ENCODE measurements at regions not wholly inside any gene's neighbourhood (a gene's known extent, or its start where the extent isn't known, plus 50 kb on each side); places are given as distances from the start of the nearest gene placed in this dataset.

- CTCF ChIA-PET, result no interaction called here
- H3K9me3 Mint-ChIP-seq, result no peaks in the 10 kb centered on the region
- no peak for TF ChIP-seq CTCF (IDR thresholded peaks at IDR 0.05)
- H3K4me1 Mint-ChIP-seq (ENCODE audit: low read depth), result no peaks in the 10 kb centered on the region
- no peaks in the 10 kb centered on the region for H3K36me3 Mint-ChIP-seq (ENCODE audit: low read depth)
- no peaks in the 10 kb centered on the region for H3K36me3 ChIP-seq (ENCODE audit: insufficient read depth, low read length)
- POLR2A ChIA-PET, result no interaction called here
- DNase-seq, result no peak
- H3K27me3 ChIP-seq (ENCODE audit: control insufficient read depth in 1 of 2, insufficient read depth in 2 of 2, low read length in 2 of 2), result no peaks in the 10 kb centered on the region
- H3K27me3 Mint-ChIP-seq, result no peaks in the 10 kb centered on the region
- H3K4me3 ChIP-seq (ENCODE audit: low read length), result no peak overlapping the region
- no peak overlapping the region for H3K4me3 Mint-ChIP-seq
- H3K9me3 ChIP-seq (ENCODE audit: control insufficient read depth in 1 of 2, insufficient read depth in 1 of 2, low read length in 2 of 2), result peaks cover 5 to 7% of the 10 kb centered on the region in 2 experiments
- no peak overlapping the region for H3K27ac Mint-ChIP-seq
- no peak for ATAC-seq (ENCODE audit: poor library complexity)
- no peak overlapping the region for H3K27ac ChIP-seq (ENCODE audit: low read depth in 1 of 2, low read length in 2 of 2)
- intact Hi-C loops (cut with DNase I, micrococcal nuclease), result no loop called here
- H3K4me1 ChIP-seq (ENCODE audit: insufficient read depth, low read length), result no peaks in the 10 kb centered on the region
Measured at GRCh38 chr5:67526793-67527192, 330.2 kb upstream of the CD180 start.

GRCh38 chr5:67520161-67520908 lies 323.7 kb upstream of the CD180 start:
- ChIA-PET CTCF (no interaction called here), POLR2A (interaction anchor here (0.5 kb wide), 1 partner anchor 696 kb away, joined by 3 read pairs; no protein-coding TSS in a partner anchor)
- Mint-ChIP-seq H3K4me1 (ENCODE audit: low read depth) (peaks cover 28% of the 10 kb centered on the region), H3K36me3 (ENCODE audit: low read depth) (no peaks in the 10 kb centered on the region), H3K4me3 (no peak overlapping the region), H3K9me3 (no peaks in the 10 kb centered on the region), H3K27me3 (no peaks in the 10 kb centered on the region), H3K27ac (no peak overlapping the region)
- ATAC-seq (ENCODE audit: poor library complexity) (no peak), DNase-seq (no peak)
- intact Hi-C loops (cut with DNase I, micrococcal nuclease), result no loop called here
- H3K36me3 ChIP-seq (ENCODE audit: insufficient read depth, low read length), result no peaks in the 10 kb centered on the region
- H3K27me3 ChIP-seq (ENCODE audit: control insufficient read depth in 1 of 2, insufficient read depth in 2 of 2, low read length in 2 of 2), result no peaks in the 10 kb centered on the region
- no peak overlapping the region for H3K4me3 ChIP-seq (ENCODE audit: low read length)
- peaks cover 20% of the 10 kb centered on the region for H3K4me1 ChIP-seq (ENCODE audit: insufficient read depth, low read length)
- no peaks in the 10 kb centered on the region for H3K9me3 ChIP-seq (ENCODE audit: control insufficient read depth in 1 of 2, insufficient read depth in 1 of 2, low read length in 2 of 2)
- H3K27ac ChIP-seq (ENCODE audit: low read depth in 1 of 2, low read length in 2 of 2), result no peak overlapping the region
- no peak for TF ChIP-seq CTCF (IDR thresholded peaks at IDR 0.05)

- Mint-ChIP-seq H3K36me3 (ENCODE audit: low read depth) (no peaks in the 10 kb centered on the region), H3K27me3 (no peaks in the 10 kb centered on the region), H3K27ac (no peak overlapping the region), H3K4me3 (no peak overlapping the region), H3K9me3 (no peaks in the 10 kb centered on the region), H3K4me1 (ENCODE audit: low read depth) (peaks cover 49% of the 10 kb centered on the region)
- CTCF ChIA-PET, result interaction anchor here (0.7 kb wide), 1 partner anchor 1014 kb away, joined by 3 read pairs; no protein-coding TSS in a partner anchor
- no peak overlapping the region for H3K27ac ChIP-seq (ENCODE audit: low read depth in 1 of 2, low read length in 2 of 2)
- H3K9me3 ChIP-seq (ENCODE audit: control insufficient read depth in 1 of 2, insufficient read depth in 1 of 2, low read length in 2 of 2), result no peaks in the 10 kb centered on the region
- intact Hi-C loops (cut with DNase I, micrococcal nuclease), result no loop called here
- POLR2A ChIA-PET, result no interaction called here
- no peak overlapping the region for H3K4me3 ChIP-seq (ENCODE audit: low read length)
- DNase-seq, result no peak
- no peaks in the 10 kb centered on the region for H3K27me3 ChIP-seq (ENCODE audit: control insufficient read depth in 1 of 2, insufficient read depth in 2 of 2, low read length in 2 of 2)
- H3K4me1 ChIP-seq (ENCODE audit: insufficient read depth, low read length), result peaks cover 40% of the 10 kb centered on the region
- H3K36me3 ChIP-seq (ENCODE audit: insufficient read depth, low read length), result no peaks in the 10 kb centered on the region
- no peak for TF ChIP-seq CTCF (IDR thresholded peaks at IDR 0.05)
- ATAC-seq (ENCODE audit: poor library complexity), result no peak
Measured at GRCh38 chr5:67518227-67518626, 321.6 kb upstream of the CD180 start.

All from CD4-positive, alpha-beta T cell (primary cell).